Heart right ventricle (tissue), 16 donors: ENCODE measurements at regions not wholly inside any gene's neighbourhood (a gene's known extent, or its start where the extent isn't known, plus 50 kb on each side); places are given as distances from the start of the nearest gene placed in this dataset.

Experiments
- ATAC-seq, 8 donors: fragments of 200-7000 bp; cut with Tn5 transposase; one replicate each; pipeline ENCODE4 v1.9.1; 2020; ENCODE audit warnings: mild to moderate bottlenecking in 8 of 8, moderate library complexity in 8 of 8, moderate number of reproducible peaks in 1 of 8
- DNase-seq, 2 donors: peaks; one replicate each; pipeline ENCODE4 v3.0.0-alpha.2; 2020
- H3K27ac ChIP-seq, 10 donors: fragments of 200-600 bp; sonication (generic) in 2 of 10; one replicate each; pipeline versions ENCODE4 v1.5.0 to v1.8.0; 2020 to 2022; ENCODE audit warnings: mild to moderate bottlenecking in 3 of 10
- H3K27me3 ChIP-seq, 7 donors: fragments of 200-600 bp; one replicate each; pipeline ENCODE4 v1.8.0; 2021 to 2022; ENCODE audit warnings: mild to moderate bottlenecking in 2 of 7
- H3K36me3 ChIP-seq, 9 donors: fragments of 200-600 bp; sonication (generic) in 1 of 9; one replicate each; pipeline versions ENCODE4 v1.5.0 to v1.8.0; 2020 to 2022; ENCODE audit warnings: mild to moderate bottlenecking in 2 of 9
- H3K4me1 ChIP-seq, 9 donors: fragments of 200-600 bp; sonication (generic) in 1 of 9; one replicate each; pipeline versions ENCODE4 v1.5.0 to v1.8.0; 2020 to 2022; ENCODE audit warnings: mild to moderate bottlenecking in 4 of 9
- H3K4me3 ChIP-seq, 10 donors: fragments of 200-600 bp; sonication (generic) in 2 of 10; one replicate each; pipeline versions ENCODE4 v1.5.0 to v1.8.0; 2020 to 2022; ENCODE audit warnings: mild to moderate bottlenecking in 7 of 10, moderate library complexity in 2 of 10
- H3K9me3 ChIP-seq, 11 donors: fragments of 200-600 bp in 10 of 11; sonication (generic) in 2 of 11; one replicate each; pipeline versions ENCODE4 v1.5.0 to v1.8.0; 2013 to 2022; ENCODE audit warnings: mild to moderate bottlenecking in 2 of 11, control low read depth in 1 of 11, moderate library complexity in 1 of 11
- WGBS, 2 donors: extraction: QIAGEN DNeasy Blood & Tissue Kit; methylation state at CpG; one replicate each; pipeline ENCODE4 v1.1.7; 2013; ENCODE audit warnings: inconsistent platforms in 1 of 2; 5-methylcytosine and 5-hydroxymethylcytosine counted together
- intact Hi-C, 10 donors: fragments of 100-400 bp; cut with DNase I; formaldehyde crosslinking; loops; one replicate each; pipeline versions ENCODE4 v1.11.1 to v1.14.2; 2022
- TF ChIP-seq, protein P1 (sequence below), 9 donors: fragments of 200-600 bp; sonication (generic) in 2 of 9; IDR thresholded peaks; one replicate each; pipeline versions ENCODE4 v1.5.0 to v1.8.0; 2021 to 2022; ENCODE audit warnings: antibody characterized with exemption in 9 of 9, mild to moderate bottlenecking in 5 of 9, moderate library complexity in 1 of 9
- donor health status: Arrhythmogenic right ventricular cardiomyopathy.
- donor health status: ischemic (EF 13 %, LVEDD 7.1; RV severe dilation, severe dysfunction).
- donor health status: healthy with polysubstance abuse.
- donor health status: DM: no; HTN: yes; CAD: no.
- donor health status: DM: no; HTN: no; CAD: no.
- donor health status: ischemic (EF 25% LVEDD 6.9; RV normal size, moderate dysfunction).
- donor health status: ischemic (EF 25% LVEDD 5.7; RV mildly dilated, moderate dysfunction).
- donor health status: healthy.
- donor health status: DM: yes; HTN: yes; CAD: no.
- donor health status: Ischemic cardiomyopathy.
- donor health status: ischemic (EF 35%, LVEDD 5.7; RV mildly dilated, moderate dysfunction).
- donor health status: nonischemic (EF 11% LVEDD 7.7; RV severe dilation, severe dysfunction).
- donor health status: DM: yes; HTN: yes; CAD: no.
- donor health status: PGD.
- donor health status: ischemic (EF 29% LVEDD 5.4; RV normal size, mild dysfunction).
- donor health status: nonischemic (EF 23%, LVEDD 6.1; RV moderate dilation, normal function).

DNA sequence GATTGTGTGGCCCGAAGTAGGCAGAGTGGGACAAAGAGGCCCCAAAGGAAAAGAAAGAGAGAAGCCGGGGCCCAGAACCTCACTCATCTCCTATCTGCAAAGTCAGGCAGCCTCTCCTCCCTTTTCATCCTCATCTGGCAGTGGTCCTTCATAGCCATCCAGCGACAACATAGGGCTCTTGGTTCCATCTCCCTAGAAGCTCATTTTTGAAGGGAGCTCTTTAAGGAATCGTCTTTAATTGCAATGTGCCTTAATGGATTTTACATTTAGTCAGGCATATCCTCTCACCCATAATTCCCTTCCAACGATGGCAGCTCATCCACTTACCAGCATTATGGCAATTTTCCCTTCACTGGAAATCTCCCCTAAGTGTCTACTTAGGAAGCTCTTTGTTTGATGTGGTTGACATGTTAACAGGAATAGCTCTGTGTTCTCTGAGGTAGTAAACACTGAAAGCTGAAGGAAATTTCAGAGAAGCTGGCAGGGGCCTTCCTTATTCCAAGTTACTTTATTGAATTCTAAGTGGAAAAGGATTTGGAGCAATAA lies 780.6 kb downstream of the TSN start:
- ATAC-seq (no peak), DNase-seq (no peak)
- intact Hi-C loops = no loop called here
- no peaks in the 10 kb centered on the region for H3K4me1 ChIP-seq
- no peaks in the 10 kb centered on the region for H3K9me3 ChIP-seq
- WGBS, 2 donors = 89 to 93% methylated on average over 5 of the region's 5 CpGs
- no peak overlapping the region for H3K4me3 ChIP-seq
- no peaks in the 10 kb centered on the region for H3K36me3 ChIP-seq
- no peak overlapping the region for H3K27ac ChIP-seq
- TF ChIP-seq, protein P1, sequence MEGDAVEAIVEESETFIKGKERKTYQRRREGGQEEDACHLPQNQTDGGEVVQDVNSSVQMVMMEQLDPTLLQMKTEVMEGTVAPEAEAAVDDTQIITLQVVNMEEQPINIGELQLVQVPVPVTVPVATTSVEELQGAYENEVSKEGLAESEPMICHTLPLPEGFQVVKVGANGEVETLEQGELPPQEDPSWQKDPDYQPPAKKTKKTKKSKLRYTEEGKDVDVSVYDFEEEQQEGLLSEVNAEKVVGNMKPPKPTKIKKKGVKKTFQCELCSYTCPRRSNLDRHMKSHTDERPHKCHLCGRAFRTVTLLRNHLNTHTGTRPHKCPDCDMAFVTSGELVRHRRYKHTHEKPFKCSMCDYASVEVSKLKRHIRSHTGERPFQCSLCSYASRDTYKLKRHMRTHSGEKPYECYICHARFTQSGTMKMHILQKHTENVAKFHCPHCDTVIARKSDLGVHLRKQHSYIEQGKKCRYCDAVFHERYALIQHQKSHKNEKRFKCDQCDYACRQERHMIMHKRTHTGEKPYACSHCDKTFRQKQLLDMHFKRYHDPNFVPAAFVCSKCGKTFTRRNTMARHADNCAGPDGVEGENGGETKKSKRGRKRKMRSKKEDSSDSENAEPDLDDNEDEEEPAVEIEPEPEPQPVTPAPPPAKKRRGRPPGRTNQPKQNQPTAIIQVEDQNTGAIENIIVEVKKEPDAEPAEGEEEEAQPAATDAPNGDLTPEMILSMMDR (IDR thresholded peaks at IDR 0.05) = no peak
- no peaks in the 10 kb centered on the region for H3K27me3 ChIP-seq

GRCh38 chr2:122539311-122539710 lies 783.9 kb downstream of the TSN start:
- Histone ChIP-seq H3K36me3 (no peaks in the 10 kb centered on the region), H3K9me3 (peaks cover 0 to 3% (median 0%) of the 10 kb centered on the region in 11 donors), H3K27ac (no peak overlapping the region), H3K27me3 (no peaks in the 10 kb centered on the region), H3K4me1 (no peaks in the 10 kb centered on the region), H3K4me3 (no peak overlapping the region)
- intact Hi-C loops = no loop called here
- 80 to 82% methylated on average over 3 of the region's 3 CpGs for WGBS, 2 donors
- DNase-seq (no peak), ATAC-seq (no peak)
- TF ChIP-seq, protein P1 (IDR thresholded peaks at IDR 0.05) = no peak

- TF ChIP-seq, protein P1 (IDR thresholded peaks at IDR 0.05) = no peak
- H3K4me1 ChIP-seq = no peaks in the 10 kb centered on the region
- ATAC-seq (no peak), DNase-seq (no peak)
- H3K36me3 ChIP-seq = no peaks in the 10 kb centered on the region
- no peaks in the 10 kb centered on the region for H3K27me3 ChIP-seq
- no peak overlapping the region for H3K4me3 ChIP-seq
- peaks cover 0 to 3% (median 0%) of the 10 kb centered on the region in 11 donors for H3K9me3 ChIP-seq
- intact Hi-C loops = no loop called here
- WGBS, 2 donors = 74 to 90% methylated on average over 3 of the region's 3 CpGs
- H3K27ac ChIP-seq = no peak overlapping the region
These were observed 784.5 kb downstream of the TSN start for GRCh38 chr2:122539920-122540319.

DNA sequence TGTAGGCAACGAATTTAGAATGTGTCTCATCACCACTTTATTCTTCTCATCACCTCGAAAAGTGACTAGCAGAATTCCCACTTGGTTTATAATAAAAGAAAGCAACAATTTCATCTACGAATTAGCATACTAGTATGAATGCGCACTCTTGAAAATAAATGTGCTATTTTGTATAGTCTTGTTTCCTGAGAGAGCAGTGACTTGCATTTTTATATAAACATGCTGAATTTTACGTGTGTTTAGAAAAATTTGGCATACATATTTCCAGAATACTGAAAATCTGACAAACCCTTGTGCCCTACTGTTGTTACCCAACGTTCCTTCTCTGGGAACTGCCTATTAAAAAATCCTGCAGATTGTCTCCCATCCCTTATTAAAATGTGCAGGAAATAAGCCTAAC lies 786.8 kb downstream of the TSN start:
- Histone ChIP-seq H3K9me3 (peaks cover 0 to 3% (median 0%) of the 10 kb centered on the region in 11 donors), H3K36me3 (no peaks in the 10 kb centered on the region), H3K4me1 (no peaks in the 10 kb centered on the region), H3K27ac (no peak overlapping the region), H3K27me3 (no peaks in the 10 kb centered on the region), H3K4me3 (no peak overlapping the region)
- whole genome bisulfite sequencing, 2 donors = 75 to 79% methylated on average over 6 of the region's 6 CpGs
- intact Hi-C loops = no loop called here
- TF ChIP-seq, protein P1 (IDR thresholded peaks at IDR 0.05) = no peak
- DNase-seq (no peak), ATAC-seq (no peak)
